GM20000 (cell line): ENCODE measurements at regions not wholly inside any gene's neighbourhood (a gene's known extent, or its start where the extent isn't known, plus 50 kb on each side); places are given as distances from the start of the nearest gene placed in this dataset.

ENCODE experiments used
- DNase-seq: peaks from one replicate; pipeline ENCODE4 v3.0.0; 2012; ENCODE audit warnings: low spot score
- CTCF ChIP-seq: IDR thresholded peaks from 2 replicates; pipeline ENCODE4 v1.5.1; 2012; ENCODE audit warnings: mild to moderate bottlenecking, control low read depth; ENCODE audit errors: extremely low read depth, missing control alignments

DNA sequence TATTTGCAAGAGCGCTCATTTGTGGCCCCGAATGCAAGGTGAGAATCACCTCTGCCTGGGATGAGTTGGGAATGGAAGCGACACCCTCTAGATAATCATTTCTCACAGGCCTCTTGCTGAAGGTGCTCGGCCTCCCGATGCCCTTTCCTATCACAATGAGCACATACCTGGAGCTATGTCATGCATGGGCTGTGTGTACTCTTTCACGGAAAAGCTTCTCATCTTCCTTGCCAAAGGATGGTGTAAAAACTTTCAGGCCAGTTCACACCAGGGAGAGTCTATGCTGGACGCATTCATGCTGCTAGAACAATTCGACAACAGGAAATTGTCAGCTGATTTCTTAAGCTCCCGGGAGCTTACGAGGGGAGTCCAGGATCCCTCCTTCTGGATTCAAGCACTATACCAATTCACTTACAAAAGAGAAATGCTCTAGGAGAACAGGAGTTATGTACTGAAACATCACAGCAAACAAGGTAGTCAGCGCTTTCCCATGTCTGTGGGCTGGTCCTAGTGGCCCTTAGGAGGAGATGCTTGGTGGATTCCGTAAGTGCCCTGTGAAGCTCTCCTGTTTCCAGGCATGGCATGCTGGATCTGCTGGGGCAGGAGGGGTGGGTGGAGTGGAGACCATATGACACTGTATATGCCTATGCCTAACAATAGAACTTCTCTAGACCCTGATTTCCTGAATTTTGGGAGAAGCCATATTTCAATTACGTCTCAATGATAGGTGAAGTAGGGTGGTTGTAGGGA is 53.1 kb upstream of the B3GAT1 start:
- DNase-seq, result no peak
- TF ChIP-seq CTCF, result no peak

DNA sequence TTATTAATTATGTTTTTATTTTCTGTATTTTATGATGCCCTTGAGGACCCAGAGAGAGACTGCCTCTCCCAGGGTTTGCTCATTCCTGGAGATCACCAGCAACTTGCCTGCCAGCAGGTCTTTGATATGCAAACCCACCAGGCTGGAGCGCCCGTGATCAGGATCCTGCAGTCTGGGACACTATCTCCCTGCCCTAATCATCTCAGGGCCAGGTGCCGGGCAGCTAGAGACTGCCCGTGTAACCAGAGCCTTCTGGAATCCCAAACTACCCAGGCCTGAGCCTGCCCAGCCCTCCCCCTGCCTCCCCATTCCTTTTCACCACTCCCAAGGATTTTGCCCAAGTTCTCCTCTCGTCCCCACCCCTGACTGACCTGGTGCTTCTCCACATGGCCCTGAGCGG is 52.2 kb upstream of the B3GAT1 start:
- no peak for DNase-seq
- TF ChIP-seq CTCF, result no peak

DNA sequence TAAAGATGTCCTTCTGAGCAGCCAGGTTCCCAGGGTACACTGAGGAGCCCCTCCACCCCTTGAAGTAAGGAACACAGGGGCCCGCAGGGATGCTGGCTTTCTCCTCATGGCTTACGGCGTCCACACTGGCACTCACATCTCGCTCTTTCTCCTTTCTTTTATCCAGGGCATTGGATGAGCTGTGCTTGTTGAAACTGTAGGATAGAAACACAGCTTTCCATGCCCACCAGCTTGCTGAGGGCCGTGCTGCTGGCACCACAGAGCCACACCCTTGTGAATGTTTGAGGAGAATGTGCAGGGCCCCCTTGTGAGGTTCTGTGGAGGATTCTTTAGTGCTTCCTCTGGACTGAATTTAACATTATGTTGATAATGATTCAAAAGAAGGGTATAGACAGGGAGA is 51.7 kb upstream of the B3GAT1 start:
- no peak for DNase-seq
- no peak for TF ChIP-seq CTCF
